Astrocyte (in vitro differentiated cells and primary cell): ENCODE measurements at regions not wholly inside any gene's neighbourhood (a gene's known extent, or its start where the extent isn't known, plus 50 kb on each side); places are given as distances from the start of the nearest gene placed in this dataset.

Experiments
- DNase-seq: peaks from one replicate; pipeline ENCODE4 v3.0.0-alpha.2; 2010; ENCODE audit warnings: low read depth
- FAIRE-seq: peaks from 2 replicates; lab custom pipeline; 2011; peaks lifted over from hg19 to GRCh38; lab: Jason Lieb, UNC
- H2AFZ ChIP-seq: 2 replicates; pipeline ENCODE4 v1.6.0; 2012; ENCODE audit warnings: low read depth, low read length, inconsistent platforms
- H3K27ac ChIP-seq: 2 replicates; pipeline ENCODE4 v1.5.1; 2011; ENCODE audit warnings: low read depth, low read length, inconsistent platforms
- H3K27me3 ChIP-seq: 2 replicates; pipeline ENCODE4 v1.6.0; 2011; ENCODE audit warnings: low read length, inconsistent platforms; ENCODE audit not compliant: insufficient read depth
- H3K36me3 ChIP-seq: 2 replicates; pipeline ENCODE4 v1.5.1; 2011; ENCODE audit warnings: low read length, inconsistent platforms; ENCODE audit not compliant: insufficient read depth
- H3K4me1 ChIP-seq: 2 replicates; pipeline ENCODE4 v1.5.1; 2011; ENCODE audit warnings: low read length, inconsistent platforms; ENCODE audit not compliant: insufficient read depth
- H3K4me2 ChIP-seq: 2 replicates; pipeline ENCODE4 v1.6.0; 2012; ENCODE audit warnings: low read length, inconsistent platforms
- H3K4me3 ChIP-seq: 2 replicates; pipeline ENCODE4 v1.5.1; 2011; ENCODE audit warnings: low read depth, mild to moderate bottlenecking, low read length, inconsistent platforms; ENCODE audit not compliant: insufficient read depth
- H3K79me2 ChIP-seq: 2 replicates; pipeline ENCODE4 v1.6.0; 2012; ENCODE audit warnings: mild to moderate bottlenecking, low read length, inconsistent platforms; ENCODE audit not compliant: insufficient read depth
- H3K9ac ChIP-seq: 2 replicates; pipeline ENCODE4 v1.6.0; 2012; ENCODE audit warnings: mild to moderate bottlenecking, low read length, inconsistent platforms
- H3K9me3 ChIP-seq: 2 replicates; pipeline ENCODE4 v1.5.1; 2012; ENCODE audit warnings: low read depth, mild to moderate bottlenecking, low read length, inconsistent platforms; ENCODE audit not compliant: insufficient read depth
- H4K20me1 ChIP-seq: 2 replicates; pipeline ENCODE4 v1.6.0; 2012; ENCODE audit warnings: low read length, inconsistent platforms; ENCODE audit not compliant: insufficient read depth
- H3K27ac Mint-ChIP-seq: one replicate; pipeline ENCODE4 v1.8.0; 2021; ENCODE audit warnings: mild to moderate bottlenecking, mixed read lengths; ENCODE audit not compliant: unreplicated experiment
- H3K27me3 Mint-ChIP-seq: one replicate; pipeline ENCODE4 v1.8.0; 2021; ENCODE audit warnings: low read depth, mixed read lengths; ENCODE audit not compliant: unreplicated experiment
- H3K36me3 Mint-ChIP-seq: one replicate; pipeline ENCODE4 v1.8.0; 2021; ENCODE audit warnings: low read depth, mixed read lengths; ENCODE audit not compliant: unreplicated experiment
- H3K4me1 Mint-ChIP-seq: one replicate; pipeline ENCODE4 v1.8.0; 2021; ENCODE audit warnings: low read depth, mixed read lengths; ENCODE audit not compliant: unreplicated experiment
- H3K4me3 Mint-ChIP-seq: one replicate; pipeline ENCODE4 v1.8.0; 2021; ENCODE audit warnings: mild to moderate bottlenecking, moderate library complexity, mixed read lengths; ENCODE audit not compliant: unreplicated experiment
- H3K9me3 Mint-ChIP-seq: one replicate; pipeline ENCODE4 v1.8.0; 2021; ENCODE audit warnings: mild to moderate bottlenecking, mixed read lengths; ENCODE audit not compliant: unreplicated experiment
- CTCF ChIP-seq: IDR thresholded peaks from 2 replicates; pipeline ENCODE4 v1.5.1; 2011; ENCODE audit warnings: low read depth, mild to moderate bottlenecking, inconsistent platforms, low read length, moderate library complexity; ENCODE audit not compliant: insufficient read depth
- EZH2 ChIP-seq: IDR thresholded peaks from 2 replicates; pipeline ENCODE4 v1.6.1; 2012; ENCODE audit warnings: mild to moderate bottlenecking, low read length, inconsistent platforms; ENCODE audit not compliant: insufficient read depth

- TF ChIP-seq EZH2 (no peak), CTCF (no peak)
- Histone ChIP-seq H3K4me2 (no peak overlapping the region), H3K79me2 (no peaks in the 10 kb centered on the region), H3K4me1 (no peaks in the 10 kb centered on the region), H3K9me3 (peaks cover 17% of the 10 kb centered on the region), H3K27me3 (no peaks in the 10 kb centered on the region), H4K20me1 (no peaks in the 10 kb centered on the region), H3K36me3 (no peaks in the 10 kb centered on the region), H3K9ac (no peak overlapping the region), H3K27ac (no peak overlapping the region), H3K4me3 (no peak overlapping the region), H2AFZ (no peak overlapping the region)
- no peak for FAIRE-seq
- DNase-seq = no peak
- no peak overlapping the region for H3K27ac Mint-ChIP-seq
- H3K9me3 Mint-ChIP-seq = peaks cover 20% of the 10 kb centered on the region
- no peaks in the 10 kb centered on the region for H3K36me3 Mint-ChIP-seq
- H3K27me3 Mint-ChIP-seq = no peaks in the 10 kb centered on the region
- H3K4me3 Mint-ChIP-seq = no peak overlapping the region
- no peaks in the 10 kb centered on the region for H3K4me1 Mint-ChIP-seq
Measured at GRCh38 chr18:78399992-78400503, 579.6 kb upstream of the SALL3 start.

GRCh38 chr18:78402440-78402839 is 577.2 kb upstream of the SALL3 start:
- no peaks in the 10 kb centered on the region for H3K4me1 ChIP-seq
- H3K9ac ChIP-seq = no peak overlapping the region
- no peak overlapping the region for H3K4me2 ChIP-seq
- Mint-ChIP-seq H3K9me3 (peaks cover 6% of the 10 kb centered on the region), H3K4me1 (no peaks in the 10 kb centered on the region), H3K4me3 (no peak overlapping the region), H3K27ac (no peak overlapping the region), H3K36me3 (no peaks in the 10 kb centered on the region), H3K27me3 (no peaks in the 10 kb centered on the region)
- peaks cover 20% of the 10 kb centered on the region for H3K9me3 ChIP-seq
- H3K36me3 ChIP-seq = no peaks in the 10 kb centered on the region
- no peaks in the 10 kb centered on the region for H4K20me1 ChIP-seq
- TF ChIP-seq EZH2 (no peak), CTCF (no peak)
- no peak for FAIRE-seq
- no peak for DNase-seq
- no peak overlapping the region for H3K4me3 ChIP-seq
- H3K27me3 ChIP-seq = no peaks in the 10 kb centered on the region
- no peaks in the 10 kb centered on the region for H3K79me2 ChIP-seq
- H3K27ac ChIP-seq = no peak overlapping the region
- H2AFZ ChIP-seq = no peak overlapping the region

GRCh38 chr18:78402966-78403365 is 576.7 kb upstream of the SALL3 start:
- no peak overlapping the region for H3K27ac ChIP-seq
- no peaks in the 10 kb centered on the region for H4K20me1 ChIP-seq
- Mint-ChIP-seq H3K9me3 (peaks cover 6% of the 10 kb centered on the region), H3K4me3 (no peak overlapping the region), H3K27ac (no peak overlapping the region), H3K4me1 (no peaks in the 10 kb centered on the region), H3K27me3 (no peaks in the 10 kb centered on the region), H3K36me3 (no peaks in the 10 kb centered on the region)
- H3K9me3 ChIP-seq = peaks cover 20% of the 10 kb centered on the region
- H3K27me3 ChIP-seq = no peaks in the 10 kb centered on the region
- no peaks in the 10 kb centered on the region for H3K36me3 ChIP-seq
- H2AFZ ChIP-seq = no peak overlapping the region
- H3K79me2 ChIP-seq = no peaks in the 10 kb centered on the region
- H3K4me1 ChIP-seq = no peaks in the 10 kb centered on the region
- H3K4me3 ChIP-seq = no peak overlapping the region
- DNase-seq = no peak
- no peak overlapping the region for H3K4me2 ChIP-seq
- no peak for TF ChIP-seq CTCF
- TF ChIP-seq EZH2 = no peak
- H3K9ac ChIP-seq = no peak overlapping the region
- FAIRE-seq = no peak
